H9 (cell line): ENCODE measurements at regions not wholly inside any gene's neighbourhood (a gene's known extent, or its start where the extent isn't known, plus 50 kb on each side); places are given as distances from the start of the nearest gene placed in this dataset.

Experiments used
- DNase-seq: peaks from one replicate; pipeline ENCODE4 v3.0.0-alpha.2; 2017
- H2AFZ ChIP-seq: one replicate; pipeline ENCODE4 v1.6.1; 2013; ENCODE audit warnings: mild to moderate bottlenecking, low read length, control low read depth, moderate library complexity
- H2AK5ac ChIP-seq: 2 replicates; pipeline ENCODE4 v1.6.1; 2013; ENCODE audit warnings: low read length, control low read depth, mixed read lengths; ENCODE audit not compliant: insufficient read length
- H2BK120ac ChIP-seq: one replicate; pipeline ENCODE4 v1.6.1; 2013; ENCODE audit warnings: low read depth, mild to moderate bottlenecking, low read length, control low read depth, inconsistent platforms; ENCODE audit not compliant: poor library complexity, severe bottlenecking
- H2BK12ac ChIP-seq: 2 replicates; pipeline ENCODE4 v1.6.1; 2013; ENCODE audit warnings: low read length, control low read depth, mixed read lengths, low read depth; ENCODE audit not compliant: insufficient read length
- H2BK15ac ChIP-seq: 2 replicates; pipeline ENCODE4 v1.6.1; 2013; ENCODE audit warnings: low read depth, low read length, control low read depth
- H2BK20ac ChIP-seq: one replicate; pipeline ENCODE4 v1.6.1; 2013; ENCODE audit warnings: low read depth, mild to moderate bottlenecking, low read length, control low read depth, inconsistent platforms; ENCODE audit not compliant: poor library complexity, severe bottlenecking
- H2BK5ac ChIP-seq: 2 replicates; pipeline ENCODE4 v1.6.1; 2013; ENCODE audit warnings: low read length, control low read depth, mixed read lengths; ENCODE audit not compliant: insufficient read length
- H3K14ac ChIP-seq: 2 replicates; pipeline ENCODE4 v1.6.1; 2013; ENCODE audit warnings: low read length, control low read depth; ENCODE audit not compliant: insufficient read depth
- H3K18ac ChIP-seq: 2 replicates; pipeline ENCODE4 v1.6.1; 2013; ENCODE audit warnings: low read depth, mild to moderate bottlenecking, mixed read lengths, low read length, control low read depth; ENCODE audit not compliant: insufficient read length
- H3K23ac ChIP-seq: 2 replicates; pipeline ENCODE4 v1.6.1; 2013; ENCODE audit warnings: low read length, control low read depth, mixed read lengths, low read depth; ENCODE audit not compliant: insufficient read length
- H3K23me2 ChIP-seq: 2 replicates; pipeline ENCODE4 v1.6.1; 2013; ENCODE audit warnings: low read depth, mild to moderate bottlenecking, mixed read lengths, low read length, control low read depth; ENCODE audit not compliant: insufficient read length, poor library complexity, severe bottlenecking
- H3K27ac ChIP-seq: 2 replicates; pipeline ENCODE4 v1.5.1; 2013; ENCODE audit warnings: low read length, control low read depth, mixed read lengths, low read depth; ENCODE audit not compliant: insufficient read length
- H3K27me3 ChIP-seq: 2 replicates; pipeline ENCODE4 v1.6.1; 2013; ENCODE audit warnings: low read length, control low read depth, inconsistent platforms; ENCODE audit not compliant: insufficient read depth
- H3K4ac ChIP-seq: 2 replicates; pipeline ENCODE4 v1.6.1; 2013; ENCODE audit warnings: low read depth, mild to moderate bottlenecking, control low read depth, inconsistent platforms, low read length, moderate library complexity
- H3K4me1 ChIP-seq: 2 replicates; pipeline ENCODE4 v1.6.1; 2013; ENCODE audit warnings: low read length, control low read depth, inconsistent platforms; ENCODE audit not compliant: insufficient read depth
- H3K4me2 ChIP-seq: 2 replicates; pipeline ENCODE4 v1.6.1; 2013; ENCODE audit warnings: low read length, control low read depth, mixed read lengths; ENCODE audit not compliant: insufficient read length, insufficient read depth
- H3K56ac ChIP-seq: 2 replicates; pipeline ENCODE4 v1.6.1; 2013; ENCODE audit warnings: low read depth, mild to moderate bottlenecking, mixed read lengths, low read length, control low read depth; ENCODE audit not compliant: insufficient read length
- H3K79me1 ChIP-seq: 2 replicates; pipeline ENCODE4 v1.6.1; 2013; ENCODE audit warnings: low read depth, mild to moderate bottlenecking, moderate library complexity, low read length, control low read depth, inconsistent platforms; ENCODE audit not compliant: insufficient read depth, poor library complexity, severe bottlenecking
- H3K79me2 ChIP-seq: 2 replicates; pipeline ENCODE4 v1.6.1; 2013; ENCODE audit warnings: low read length, control low read depth, inconsistent platforms; ENCODE audit not compliant: insufficient read depth
- H3K9ac ChIP-seq: 2 replicates; pipeline ENCODE4 v1.6.1; 2013; ENCODE audit warnings: low read length, control low read depth, mixed read lengths; ENCODE audit not compliant: insufficient read length; ENCODE audit errors: extremely low read depth
- H3K9me3 ChIP-seq: one replicate; pipeline ENCODE4 v1.6.1; 2013; ENCODE audit warnings: low read depth, low read length, inconsistent platforms; ENCODE audit not compliant: control insufficient read depth
- H3T11ph ChIP-seq: one replicate; pipeline ENCODE4 v1.6.1; 2013; ENCODE audit warnings: mild to moderate bottlenecking, low read length, control low read depth, inconsistent platforms
- H4K20me1 ChIP-seq: one replicate; pipeline ENCODE4 v1.6.1; 2013; ENCODE audit not compliant: control insufficient read depth, insufficient read length, insufficient read depth
- H4K5ac ChIP-seq: 2 replicates; pipeline ENCODE4 v1.6.1; 2013; ENCODE audit warnings: low read depth, mild to moderate bottlenecking, mixed read lengths, low read length, control low read depth; ENCODE audit not compliant: insufficient read length
- H4K8ac ChIP-seq: replicated peaks from 2 replicates; pipeline ENCODE4 v1.6.1; 2013; ENCODE audit warnings: low read length, control low read depth, mixed read lengths, low read depth; ENCODE audit not compliant: insufficient read length
- H4K91ac ChIP-seq: 2 replicates; pipeline ENCODE4 v1.6.1; 2013; ENCODE audit warnings: low read depth, mild to moderate bottlenecking, moderate library complexity, mixed read lengths, low read length, control low read depth; ENCODE audit not compliant: insufficient read length
- H3K27ac Mint-ChIP-seq, 3 experiments: 2 replicates in 2 of 3; 3 replicates in 1 of 3; pipeline ENCODE4 v1.8.0; 2020 to 2021; ENCODE audit warnings: mixed read lengths in 3 of 3, mild to moderate bottlenecking in 1 of 3, moderate library complexity in 1 of 3
- H3K27me3 Mint-ChIP-seq: 2 replicates; pipeline ENCODE4 v1.8.0; 2021; ENCODE audit warnings: low read depth, mild to moderate bottlenecking, moderate library complexity, mixed read lengths
- H3K36me3 Mint-ChIP-seq, 3 experiments: 2 replicates in 2 of 3; 3 replicates in 1 of 3; pipeline ENCODE4 v1.8.0; 2020 to 2021; ENCODE audit warnings: low read depth in 3 of 3, mixed read lengths in 3 of 3; ENCODE audit not compliant: insufficient read depth in 1 of 3
- H3K4me1 Mint-ChIP-seq, 2 experiments: 2 replicates each; pipeline ENCODE4 v1.8.0; 2020; ENCODE audit warnings: mixed read lengths in 2 of 2
- H3K4me3 Mint-ChIP-seq, 2 experiments: 2 replicates in 1 of 2; 3 replicates in 1 of 2; pipeline ENCODE4 v1.8.0; 2020 to 2021; ENCODE audit warnings: mild to moderate bottlenecking in 2 of 2, mixed read lengths in 2 of 2, moderate library complexity in 1 of 2
- H3K9me3 Mint-ChIP-seq, 2 experiments: 2 replicates in 1 of 2; 3 replicates in 1 of 2; pipeline ENCODE4 v1.8.0; 2020; ENCODE audit warnings: mild to moderate bottlenecking in 2 of 2, mixed read lengths in 2 of 2, moderate library complexity in 1 of 2
- WGBS: extraction: QIAGEN DNeasy Blood & Tissue Kit; methylation state at CpG from one replicate; pipeline ENCODE4 v1.1.7; 2013; ENCODE audit warnings: missing lambda C conversion rate, low lambda C conversion rate, mixed read lengths; ENCODE audit not compliant: insufficient read length; ENCODE audit errors: extremely low coverage; 5-methylcytosine and 5-hydroxymethylcytosine counted together
- TF ChIP-seq, protein P1 (sequence below): fragments of 200-600 bp; sonication (generic); conservative IDR thresholded peaks from 3 replicates; pipeline ENCODE4 v1.8.0; 2021; ENCODE audit warnings: antibody characterized with exemption, mild to moderate bottlenecking

DNA sequence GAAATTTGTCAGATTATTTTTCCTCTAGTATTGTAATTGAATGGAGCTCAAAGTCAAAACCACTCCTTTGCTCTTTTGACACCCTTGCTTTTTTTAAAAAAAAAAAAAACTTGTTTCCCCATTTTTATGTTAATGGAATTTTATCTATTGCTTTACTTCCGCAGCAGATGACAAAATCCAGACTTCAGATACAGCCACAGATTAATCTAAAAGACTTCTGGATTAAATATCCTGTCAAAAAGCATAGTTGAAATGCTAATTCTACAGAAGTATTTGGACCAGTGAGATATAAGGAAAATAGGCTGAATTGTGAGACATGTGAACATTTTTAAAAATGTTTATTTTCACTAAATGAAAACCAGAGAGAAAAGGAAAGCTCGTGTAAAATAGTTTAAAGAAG, 341.4 kb downstream of the BMP2 start:
- Mint-ChIP-seq H3K9me3 (peaks cover 0 to 2% of the 10 kb centered on the region in 2 experiments; a peak in 1 of 5 replicates), H3K4me3 (no peak overlapping the region), H3K4me1 (peaks cover 17 to 20% of the 10 kb centered on the region in 2 experiments), H3K27ac (no peak overlapping the region), H3K27me3 (no peaks in the 10 kb centered on the region; the same call in 1 of the 2 replicates), H3K36me3 (no peaks in the 10 kb centered on the region)
- H4K8ac ChIP-seq = no peak overlapping the region
- H4K5ac ChIP-seq = no peak overlapping the region
- H3K4ac ChIP-seq = no peak overlapping the region
- H3K27me3 ChIP-seq = peaks cover 2% of the 10 kb centered on the region; the same call in 1 of the 2 replicates
- H3T11ph ChIP-seq = no peak overlapping the region
- no peak overlapping the region for H2BK12ac ChIP-seq
- no peaks in the 10 kb centered on the region for H3K79me1 ChIP-seq
- H2BK5ac ChIP-seq = no peak overlapping the region
- H3K9me3 ChIP-seq = no peaks in the 10 kb centered on the region
- H3K9ac ChIP-seq = no peak overlapping the region
- no peak overlapping the region for H3K4me2 ChIP-seq
- no CpG with 5 or more reads among the region's 2 CpGs for WGBS
- no peaks in the 10 kb centered on the region for H3K23me2 ChIP-seq
- H3K79me2 ChIP-seq = no peaks in the 10 kb centered on the region
- no peak overlapping the region for H4K91ac ChIP-seq
- H2AK5ac ChIP-seq = no peak overlapping the region
- no peak overlapping the region for H2BK20ac ChIP-seq
- no peak overlapping the region for H3K56ac ChIP-seq
- H3K14ac ChIP-seq = no peak overlapping the region
- H2BK120ac ChIP-seq = no peak overlapping the region
- DNase-seq = no peak
- H2AFZ ChIP-seq = no peak overlapping the region
- H4K20me1 ChIP-seq = no peaks in the 10 kb centered on the region
- H2BK15ac ChIP-seq = no peak overlapping the region
- H3K18ac ChIP-seq = no peak overlapping the region
- H3K4me1 ChIP-seq = peaks cover 2% of the 10 kb centered on the region; the same call in 1 of the 2 replicates
- no peak overlapping the region for H3K27ac ChIP-seq
- TF ChIP-seq, protein P1, sequence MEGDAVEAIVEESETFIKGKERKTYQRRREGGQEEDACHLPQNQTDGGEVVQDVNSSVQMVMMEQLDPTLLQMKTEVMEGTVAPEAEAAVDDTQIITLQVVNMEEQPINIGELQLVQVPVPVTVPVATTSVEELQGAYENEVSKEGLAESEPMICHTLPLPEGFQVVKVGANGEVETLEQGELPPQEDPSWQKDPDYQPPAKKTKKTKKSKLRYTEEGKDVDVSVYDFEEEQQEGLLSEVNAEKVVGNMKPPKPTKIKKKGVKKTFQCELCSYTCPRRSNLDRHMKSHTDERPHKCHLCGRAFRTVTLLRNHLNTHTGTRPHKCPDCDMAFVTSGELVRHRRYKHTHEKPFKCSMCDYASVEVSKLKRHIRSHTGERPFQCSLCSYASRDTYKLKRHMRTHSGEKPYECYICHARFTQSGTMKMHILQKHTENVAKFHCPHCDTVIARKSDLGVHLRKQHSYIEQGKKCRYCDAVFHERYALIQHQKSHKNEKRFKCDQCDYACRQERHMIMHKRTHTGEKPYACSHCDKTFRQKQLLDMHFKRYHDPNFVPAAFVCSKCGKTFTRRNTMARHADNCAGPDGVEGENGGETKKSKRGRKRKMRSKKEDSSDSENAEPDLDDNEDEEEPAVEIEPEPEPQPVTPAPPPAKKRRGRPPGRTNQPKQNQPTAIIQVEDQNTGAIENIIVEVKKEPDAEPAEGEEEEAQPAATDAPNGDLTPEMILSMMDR = no peak
- no peak overlapping the region for H3K23ac ChIP-seq
